ENCODE measurements at regions not wholly inside any gene's neighbourhood (a gene's known extent, or its start where the extent isn't known, plus 50 kb on each side); places are given as distances from the start of the nearest gene placed in this dataset.
A peak's percentile ranks its signal among the peaks of the same experiment; 100 is the strongest.

DNA sequence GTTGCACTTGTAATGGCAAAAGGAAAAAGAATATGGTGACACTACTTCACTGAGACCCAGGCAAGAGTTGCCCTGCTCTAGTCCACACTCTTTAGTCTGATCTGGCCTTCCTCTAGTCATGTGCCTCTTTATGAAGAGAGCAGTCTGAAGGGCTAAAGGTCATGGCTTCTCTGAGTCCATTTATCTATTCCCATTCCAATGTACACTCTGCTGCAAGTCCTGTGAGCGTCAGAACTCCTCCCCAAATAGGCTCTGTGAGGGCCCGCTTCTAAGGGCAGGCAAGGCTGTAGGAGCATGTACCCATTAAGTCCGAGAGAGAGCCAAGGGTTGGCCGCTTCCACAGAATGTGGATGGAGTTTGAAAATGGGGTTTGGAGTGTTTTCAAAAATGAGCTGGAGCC lies 209.3 kb downstream of the AHR start:
- Histone ChIP-seq H3K36me3 (no peaks in the 10 kb centered on the region), H3K4me3 (no peak overlapping the region), H3K27me3 (no peaks in the 10 kb centered on the region), H3K9me3 (no peaks in the 10 kb centered on the region), H3K27ac (no peak overlapping the region), H3K4me1 (peaks cover 0 to 25% (median 4%) of the 10 kb centered on the region in 4 donors)
- intact Hi-C loops (cut with DNase I; ENCODE audit: low total_unique reads), result no loop called here
- 96 to 100% methylated on average over 1 to 4 of the region's 4 CpGs for WGBS, 2 donors (ENCODE audit: low coverage in 1 of 2)
- TF ChIP-seq, protein P1, sequence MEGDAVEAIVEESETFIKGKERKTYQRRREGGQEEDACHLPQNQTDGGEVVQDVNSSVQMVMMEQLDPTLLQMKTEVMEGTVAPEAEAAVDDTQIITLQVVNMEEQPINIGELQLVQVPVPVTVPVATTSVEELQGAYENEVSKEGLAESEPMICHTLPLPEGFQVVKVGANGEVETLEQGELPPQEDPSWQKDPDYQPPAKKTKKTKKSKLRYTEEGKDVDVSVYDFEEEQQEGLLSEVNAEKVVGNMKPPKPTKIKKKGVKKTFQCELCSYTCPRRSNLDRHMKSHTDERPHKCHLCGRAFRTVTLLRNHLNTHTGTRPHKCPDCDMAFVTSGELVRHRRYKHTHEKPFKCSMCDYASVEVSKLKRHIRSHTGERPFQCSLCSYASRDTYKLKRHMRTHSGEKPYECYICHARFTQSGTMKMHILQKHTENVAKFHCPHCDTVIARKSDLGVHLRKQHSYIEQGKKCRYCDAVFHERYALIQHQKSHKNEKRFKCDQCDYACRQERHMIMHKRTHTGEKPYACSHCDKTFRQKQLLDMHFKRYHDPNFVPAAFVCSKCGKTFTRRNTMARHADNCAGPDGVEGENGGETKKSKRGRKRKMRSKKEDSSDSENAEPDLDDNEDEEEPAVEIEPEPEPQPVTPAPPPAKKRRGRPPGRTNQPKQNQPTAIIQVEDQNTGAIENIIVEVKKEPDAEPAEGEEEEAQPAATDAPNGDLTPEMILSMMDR (IDR thresholded peaks at IDR 0.05), result no peak
- TF ChIP-seq EP300 (IDR thresholded peaks at IDR 0.05; ENCODE audit: low read depth) (no peak), POLR2AphosphoS5 (IDR thresholded peaks at IDR 0.05) (no peak), POLR2A (IDR thresholded peaks at IDR 0.05) (no peak)
- DNase-seq, result no peak
- in situ Hi-C loops (cut with MboI; ENCODE audit: low pct_ligation_motif_present in 1 of 4, low pct_unique_long_range_greater_than_20kb in 1 of 4, low sequenced_read_pairs in 3 of 4), result no loop called here

DNA sequence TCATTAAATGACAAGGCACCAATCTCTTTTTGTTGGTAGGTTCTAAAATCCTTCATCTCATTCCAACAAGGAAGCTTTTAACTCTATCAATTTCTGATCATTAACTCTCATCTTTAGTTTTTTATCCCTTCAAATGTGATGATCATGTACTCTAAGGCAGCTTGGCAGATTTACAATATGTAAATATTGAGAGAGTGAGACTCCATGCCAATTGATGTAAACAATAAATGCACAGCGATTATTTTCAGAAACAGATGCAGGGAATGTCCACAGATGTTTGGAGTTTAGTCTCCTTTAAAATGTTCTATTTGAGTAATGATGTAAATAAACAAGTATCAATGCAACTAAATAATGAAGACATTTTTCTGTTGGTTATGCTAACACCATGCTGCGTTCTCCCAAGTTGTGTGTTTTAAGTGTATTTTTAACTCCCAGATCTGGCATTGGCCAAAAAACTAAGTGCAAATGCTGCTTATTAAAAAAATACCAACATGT lies 213.8 kb downstream of the AHR start:
- Histone ChIP-seq H3K4me3 (no peak overlapping the region), H3K27me3 (no peaks in the 10 kb centered on the region), H3K9me3 (no peaks in the 10 kb centered on the region), H3K27ac (no peak overlapping the region), H3K36me3 (no peaks in the 10 kb centered on the region), H3K4me1 (peaks cover 0 to 16% (median 0%) of the 10 kb centered on the region in 4 donors)
- TF ChIP-seq EP300 (IDR thresholded peaks at IDR 0.05; ENCODE audit: low read depth), result no peak
- TF ChIP-seq POLR2A (IDR thresholded peaks at IDR 0.05), result no peak
- TF ChIP-seq, protein P1 (IDR thresholded peaks at IDR 0.05), result no peak
- no peak for TF ChIP-seq POLR2AphosphoS5 (IDR thresholded peaks at IDR 0.05)
- in situ Hi-C loops (cut with MboI; ENCODE audit: low pct_ligation_motif_present in 1 of 4, low pct_unique_long_range_greater_than_20kb in 1 of 4, low sequenced_read_pairs in 3 of 4), result no loop called here
- DNase-seq, result no peak
- intact Hi-C loops (cut with DNase I; ENCODE audit: low total_unique reads), result no loop called here
- WGBS, 2 donors (ENCODE audit: low coverage in 1 of 2), result 48 to 57% methylated on average over 2 of the region's 2 CpGs

DNA sequence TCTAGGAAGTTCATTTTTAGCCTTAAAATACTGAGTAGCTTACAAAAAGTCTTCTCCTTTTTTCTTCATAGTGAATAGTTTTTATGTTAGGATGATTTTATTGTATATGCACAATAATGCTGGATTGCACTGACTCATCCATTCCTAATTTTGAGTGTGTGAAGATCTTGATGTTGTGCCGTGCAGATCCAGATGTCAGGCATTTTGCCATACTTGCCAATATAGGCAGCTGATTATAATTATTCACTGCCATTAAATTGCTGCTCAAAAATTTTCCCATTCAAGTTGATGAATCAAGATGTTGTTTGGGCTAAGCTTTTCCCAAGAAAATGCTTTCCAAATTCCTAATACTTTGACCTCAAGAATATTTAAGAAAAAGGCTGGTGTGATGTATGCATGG lies 218.3 kb downstream of the AHR start:
- Histone ChIP-seq H3K27ac (no peak overlapping the region), H3K36me3 (no peaks in the 10 kb centered on the region), H3K4me1 (peaks cover 0 to 15% (median 0%) of the 10 kb centered on the region in 4 donors), H3K27me3 (no peaks in the 10 kb centered on the region), H3K9me3 (no peaks in the 10 kb centered on the region), H3K4me3 (no peak overlapping the region)
- intact Hi-C loops (cut with DNase I; ENCODE audit: low total_unique reads), result no loop called here
- no peak for DNase-seq
- in situ Hi-C loops (cut with MboI; ENCODE audit: low pct_ligation_motif_present in 1 of 4, low pct_unique_long_range_greater_than_20kb in 1 of 4, low sequenced_read_pairs in 3 of 4), result no loop called here
- TF ChIP-seq POLR2AphosphoS5 (IDR thresholded peaks at IDR 0.05) (no peak), POLR2A (IDR thresholded peaks at IDR 0.05) (no peak), EP300 (IDR thresholded peaks at IDR 0.05; ENCODE audit: low read depth) (no peak)
- TF ChIP-seq, protein P1 (IDR thresholded peaks at IDR 0.05), result no peak
- 53 to 60% methylated on average over 1 of the region's 1 CpG for WGBS, 2 donors (ENCODE audit: low coverage in 1 of 2)

DNA sequence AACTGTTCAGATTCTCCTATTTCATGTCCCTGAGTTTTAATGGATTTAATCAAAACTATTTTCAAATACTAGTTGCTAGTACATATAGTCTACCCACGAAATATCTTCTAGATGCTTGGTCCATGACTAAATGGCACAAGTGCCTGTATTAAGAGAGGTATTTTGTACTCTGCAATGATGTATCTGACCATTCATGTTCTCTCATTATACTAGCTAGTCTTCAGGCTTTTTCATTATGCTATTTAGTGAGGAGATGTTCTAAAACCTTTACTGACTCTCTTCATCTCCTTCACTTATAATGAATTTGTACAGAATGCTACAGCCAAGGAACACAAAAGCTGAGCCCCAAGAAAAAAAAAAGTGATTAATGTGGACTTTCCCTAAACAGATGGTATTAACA lies 222.5 kb downstream of the AHR start:
- in situ Hi-C loops (cut with MboI; ENCODE audit: low pct_ligation_motif_present in 1 of 4, low pct_unique_long_range_greater_than_20kb in 1 of 4, low sequenced_read_pairs in 3 of 4) (no loop called here), intact Hi-C loops (cut with DNase I; ENCODE audit: low total_unique reads) (no loop called here)
- peaks cover 0 to 20% (median 6%) of the 10 kb centered on the region in 4 donors for H3K4me1 ChIP-seq
- no peaks in the 10 kb centered on the region for H3K36me3 ChIP-seq
- WGBS, 2 donors (ENCODE audit: low coverage in 1 of 2), result 73% methylated on average over 1 of the region's 1 CpG
- TF ChIP-seq POLR2AphosphoS5 (IDR thresholded peaks at IDR 0.05) (no peak), EP300 (IDR thresholded peaks at IDR 0.05; ENCODE audit: low read depth) (no peak), POLR2A (IDR thresholded peaks at IDR 0.05) (no peak)
- TF ChIP-seq, protein P1 (IDR thresholded peaks at IDR 0.05), result no peak
- H3K27me3 ChIP-seq, result no peaks in the 10 kb centered on the region
- no peaks in the 10 kb centered on the region for H3K9me3 ChIP-seq
- peak overlapping the region in 1 of 4 donors; percentile 8 for H3K27ac ChIP-seq
- H3K4me3 ChIP-seq, result no peak overlapping the region
- no peak for DNase-seq
